GM23248 (cell line): ENCODE measurements at regions not wholly inside any gene's neighbourhood (a gene's known extent, or its start where the extent isn't known, plus 50 kb on each side); places are given as distances from the start of the nearest gene placed in this dataset.

Experiments used
- DNase-seq: peaks from one replicate; pipeline ENCODE4 v3.0.0-alpha.2; 2015
- H2AFZ ChIP-seq: fragments of 200-600 bp; sonication (generic); 2 replicates; pipeline ENCODE4 v1.6.1; 2016; ENCODE audit warnings: antibody characterized with exemption
- H3F3A ChIP-seq: fragments of 200-600 bp; sonication (generic); 2 replicates; pipeline ENCODE4 v1.6.1; 2016; ENCODE audit warnings: mild to moderate bottlenecking, antibody characterized with exemption, mixed run types; ENCODE audit not compliant: insufficient read depth
- H3K27ac ChIP-seq: fragments of 200-600 bp; sonication (generic); 2 replicates; pipeline ENCODE4 v1.5.1; 2016; ENCODE audit warnings: mild to moderate bottlenecking
- H3K27me3 ChIP-seq: fragments of 200-600 bp; sonication (generic); replicated peaks from 2 replicates; pipeline ENCODE4 v1.6.1; 2016; ENCODE audit warnings: mild to moderate bottlenecking; ENCODE audit not compliant: insufficient read depth
- H3K36me3 ChIP-seq: fragments of 200-600 bp; sonication (generic); 2 replicates; pipeline ENCODE4 v1.6.1; 2016; ENCODE audit warnings: low read depth, mild to moderate bottlenecking
- H3K4me1 ChIP-seq: fragments of 200-600 bp; sonication (generic); 2 replicates; pipeline ENCODE4 v1.6.1; 2016; ENCODE audit warnings: mild to moderate bottlenecking; ENCODE audit not compliant: insufficient read depth
- H3K4me2 ChIP-seq: fragments of 200-600 bp; sonication (generic); one replicate; pipeline ENCODE4 v1.6.1; 2016; ENCODE audit warnings: mild to moderate bottlenecking; ENCODE audit not compliant: unreplicated experiment
- H3K4me3 ChIP-seq: fragments of 200-600 bp; sonication (generic); 2 replicates; pipeline ENCODE4 v1.5.1; 2016; ENCODE audit warnings: mild to moderate bottlenecking
- H3K79me2 ChIP-seq: fragments of 200-600 bp; sonication (generic); 2 replicates; pipeline ENCODE4 v1.6.1; 2016; ENCODE audit warnings: mild to moderate bottlenecking; ENCODE audit not compliant: insufficient read depth
- H3K9ac ChIP-seq: fragments of 200-600 bp; sonication (generic); 2 replicates; pipeline ENCODE4 v1.6.1; 2016; ENCODE audit warnings: mild to moderate bottlenecking
- H3K9me2 ChIP-seq: fragments of 200-600 bp; sonication (generic); 2 replicates; pipeline ENCODE4 v1.6.1; 2016; ENCODE audit warnings: mixed run types, mild to moderate bottlenecking, moderate library complexity; ENCODE audit not compliant: insufficient read depth
- H3K9me3 ChIP-seq: fragments of 200-600 bp; sonication (generic); one replicate; pipeline ENCODE4 v1.6.1; 2017; ENCODE audit warnings: low read depth
- H4K20me1 ChIP-seq: fragments of 200-600 bp; sonication (generic); 2 replicates; pipeline ENCODE4 v1.6.0; 2016; ENCODE audit not compliant: insufficient read depth
- EZH2 ChIP-seq: fragments of 200-600 bp; sonication (generic); IDR thresholded peaks from 2 replicates; pipeline ENCODE4 v1.6.1; 2018; ENCODE audit warnings: antibody characterized with exemption, mild to moderate bottlenecking; ENCODE audit not compliant: insufficient read depth, poor library complexity, severe bottlenecking
- EZH2phosphoT487 ChIP-seq: fragments of 200-600 bp; sonication (generic); IDR thresholded peaks from 2 replicates; pipeline ENCODE4 v1.6.1; 2018; ENCODE audit warnings: antibody characterized with exemption, moderate library complexity, mild to moderate bottlenecking, low read depth; ENCODE audit not compliant: insufficient read depth
- WGBS, 2 experiments: methylation state at CpG; one replicate each; pipeline ENCODE4 v1.1.6; 2015 to 2017; ENCODE audit warnings: low lambda C conversion rate in 2 of 2, low coverage in 1 of 2; ENCODE audit errors: missing lambda C conversion rate in 2 of 2; 5-methylcytosine and 5-hydroxymethylcytosine counted together
- in situ Hi-C: fragments of 300-500 bp; cut with MboI; formaldehyde crosslinking; loops from 2 replicates; pipeline ENCODE4 v1.15.0; 2020

- H3K36me3 ChIP-seq: no peaks in the 10 kb centered on the region
- peaks cover 46% of the 10 kb centered on the region for H3K4me1 ChIP-seq
- H4K20me1 ChIP-seq: no peaks in the 10 kb centered on the region
- no peaks in the 10 kb centered on the region for H3K27me3 ChIP-seq
- no peaks in the 10 kb centered on the region for H3K9me2 ChIP-seq
- H3K4me3 ChIP-seq: no peak overlapping the region
- H3F3A ChIP-seq: peaks cover 28% of the 10 kb centered on the region
- TF ChIP-seq EZH2 (no peak), EZH2phosphoT487 (no peak)
- in situ Hi-C loops: no loop called here
- H3K4me2 ChIP-seq: no peak overlapping the region
- H3K9me3 ChIP-seq: no peaks in the 10 kb centered on the region
- no peak overlapping the region for H3K27ac ChIP-seq
- H3K9ac ChIP-seq: no peak overlapping the region
- peak overlapping the region; percentile 11; the same call in 1 of the 2 replicates for H2AFZ ChIP-seq
- 25 to 28% methylated on average over 5 of the region's 5 CpGs for WGBS, 2 experiments
- DNase-seq: peak; percentile 37
- H3K79me2 ChIP-seq: no peaks in the 10 kb centered on the region
Observed at GRCh38 chr1:115423776-115424175, 85.7 kb upstream of the NGF start.

DNA sequence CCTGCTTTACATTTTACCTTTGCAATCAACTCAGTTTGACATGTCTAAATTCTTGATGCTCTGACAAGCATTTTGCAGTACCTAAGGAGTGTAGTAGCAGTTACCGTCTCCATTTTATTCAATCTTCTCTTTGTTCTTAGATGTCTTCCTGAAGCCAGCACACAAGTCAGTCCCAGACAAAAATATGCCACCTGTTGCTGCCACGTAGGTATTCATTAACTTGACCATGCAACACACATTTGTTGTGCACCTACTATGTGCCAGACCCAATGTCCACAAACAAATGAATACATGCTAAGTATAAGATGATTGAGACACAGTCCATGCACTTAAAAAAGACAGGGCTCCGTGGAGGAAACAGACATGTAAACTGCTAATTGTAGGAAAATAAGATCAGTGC lies 81.5 kb upstream of the NGF start:
- Histone ChIP-seq H3K4me1 (peaks cover 15% of the 10 kb centered on the region), H2AFZ (no peak overlapping the region), H4K20me1 (no peaks in the 10 kb centered on the region), H3F3A (no peaks in the 10 kb centered on the region), H3K27ac (no peak overlapping the region), H3K79me2 (no peaks in the 10 kb centered on the region), H3K4me3 (no peak overlapping the region), H3K9me2 (no peaks in the 10 kb centered on the region), H3K4me2 (no peak overlapping the region), H3K36me3 (0 out of 2 replicates have a peak, but pooled peaks cover 2% of the 10 kb centered on the region), H3K27me3 (no peaks in the 10 kb centered on the region), H3K9ac (no peak overlapping the region), H3K9me3 (no peaks in the 10 kb centered on the region)
- no peak for DNase-seq
- in situ Hi-C loops: no loop called here
- no peak for TF ChIP-seq EZH2phosphoT487
- TF ChIP-seq EZH2: no peak
- WGBS, 2 experiments: 55 to 66% methylated on average over 3 of the region's 3 CpGs

DNA sequence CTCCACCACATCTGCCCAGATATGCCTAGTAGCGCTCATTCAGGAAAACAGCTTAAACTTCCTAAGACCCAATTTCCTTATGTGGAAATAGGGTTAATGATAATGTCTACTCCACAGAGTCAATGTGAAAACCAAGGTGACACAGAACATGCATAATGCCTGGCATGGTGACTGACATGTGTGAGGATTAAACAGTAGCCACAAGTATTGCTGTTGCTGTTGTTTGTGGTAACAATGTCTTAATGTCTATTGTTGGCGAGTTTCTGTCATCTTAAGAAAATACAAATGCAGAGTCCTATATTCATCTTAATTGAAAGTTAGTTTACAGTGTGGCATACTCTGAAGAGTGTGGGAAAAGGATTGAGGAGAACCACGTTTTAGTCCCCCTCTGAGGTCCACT lies 75.6 kb upstream of the NGF start:
- peaks cover 14% of the 10 kb centered on the region for H3K4me1 ChIP-seq
- no peaks in the 10 kb centered on the region for H3K9me2 ChIP-seq
- H3K9me3 ChIP-seq: no peaks in the 10 kb centered on the region
- H3K27me3 ChIP-seq: no peaks in the 10 kb centered on the region
- peaks cover 12% of the 10 kb centered on the region; the same call in 1 of the 2 replicates for H3F3A ChIP-seq
- no peak overlapping the region for H3K9ac ChIP-seq
- no peak for DNase-seq
- no peak overlapping the region for H3K4me3 ChIP-seq
- no peak overlapping the region for H2AFZ ChIP-seq
- H3K27ac ChIP-seq: no peak overlapping the region
- no peak overlapping the region for H3K4me2 ChIP-seq
- H4K20me1 ChIP-seq: no peaks in the 10 kb centered on the region
- H3K36me3 ChIP-seq: 0 out of 2 replicates have a peak, but pooled peaks cover 2% of the 10 kb centered on the region
- TF ChIP-seq EZH2phosphoT487: no peak
- TF ChIP-seq EZH2: no peak
- H3K79me2 ChIP-seq: no peaks in the 10 kb centered on the region
- 97 to 99% methylated on average over 3 of the region's 3 CpGs for WGBS, 2 experiments
- in situ Hi-C loops: no loop called here

- no peak for TF ChIP-seq EZH2
- no peak for TF ChIP-seq EZH2phosphoT487
- H4K20me1 ChIP-seq: no peaks in the 10 kb centered on the region
- H3F3A ChIP-seq: peaks cover 12% of the 10 kb centered on the region; the same call in 1 of the 2 replicates
- H3K79me2 ChIP-seq: no peaks in the 10 kb centered on the region
- 0 out of 2 replicates have a peak, but pooled peaks cover 2% of the 10 kb centered on the region for H3K36me3 ChIP-seq
- no peak overlapping the region for H3K27ac ChIP-seq
- no peak overlapping the region for H3K4me2 ChIP-seq
- no peak overlapping the region for H3K4me3 ChIP-seq
- H2AFZ ChIP-seq: no peak overlapping the region
- H3K4me1 ChIP-seq: peaks cover 14% of the 10 kb centered on the region
- H3K9ac ChIP-seq: no peak overlapping the region
- 90 to 100% methylated on average over 3 of the region's 3 CpGs for WGBS, 2 experiments
- in situ Hi-C loops: no loop called here
- H3K27me3 ChIP-seq: no peaks in the 10 kb centered on the region
- no peaks in the 10 kb centered on the region for H3K9me3 ChIP-seq
- no peak for DNase-seq
- H3K9me2 ChIP-seq: no peaks in the 10 kb centered on the region
Observed at GRCh38 chr1:115413208-115413607, 75.2 kb upstream of the NGF start.

DNA sequence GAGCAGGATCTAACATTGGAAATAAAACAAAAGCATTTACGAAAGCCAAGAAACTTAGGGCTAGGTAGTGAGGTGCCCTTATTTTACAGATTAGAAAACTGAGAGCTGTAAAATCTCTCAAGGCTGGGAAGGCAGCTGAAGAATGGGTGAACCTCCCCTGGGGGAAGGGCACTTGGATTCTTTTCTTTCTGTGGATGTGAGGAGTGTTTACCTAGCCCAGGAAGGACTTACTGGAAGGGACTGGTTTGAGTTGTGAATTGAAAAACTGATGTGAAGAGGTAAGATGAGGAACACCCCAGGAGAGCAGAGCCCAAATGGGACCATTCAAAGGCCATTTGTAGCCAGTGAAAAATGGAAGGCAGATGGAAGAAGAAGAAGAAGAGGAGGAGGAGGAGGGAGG lies 74.7 kb upstream of the NGF start:
- in situ Hi-C loops: no loop called here

More for the DNA sequence above, 74.7 kb upstream of the NGF start:
- no peak for DNase-seq
- H3F3A ChIP-seq: peaks cover 12% of the 10 kb centered on the region; the same call in 1 of the 2 replicates
- H3K9ac ChIP-seq: no peak overlapping the region
- no peak overlapping the region for H3K4me3 ChIP-seq
- no peak overlapping the region for H2AFZ ChIP-seq
- WGBS, 2 experiments: 91 to 100% methylated on average over 1 of the region's 1 CpG
- no peak overlapping the region for H3K27ac ChIP-seq
- H3K27me3 ChIP-seq: no peaks in the 10 kb centered on the region
- H3K79me2 ChIP-seq: no peaks in the 10 kb centered on the region
- H3K4me1 ChIP-seq: peaks cover 14% of the 10 kb centered on the region
- TF ChIP-seq EZH2phosphoT487: no peak
- no peak for TF ChIP-seq EZH2
- H4K20me1 ChIP-seq: no peaks in the 10 kb centered on the region
- no peak overlapping the region for H3K4me2 ChIP-seq
- no peaks in the 10 kb centered on the region for H3K9me3 ChIP-seq
- 0 out of 2 replicates have a peak, but pooled peaks cover 2% of the 10 kb centered on the region for H3K36me3 ChIP-seq
- no peaks in the 10 kb centered on the region for H3K9me2 ChIP-seq
